ENCODE measurements at regions not wholly inside any gene's neighbourhood (a gene's known extent, or its start where the extent isn't known, plus 50 kb on each side); places are given as distances from the start of the nearest gene placed in this dataset.

- TF ChIP-seq, protein P1, sequence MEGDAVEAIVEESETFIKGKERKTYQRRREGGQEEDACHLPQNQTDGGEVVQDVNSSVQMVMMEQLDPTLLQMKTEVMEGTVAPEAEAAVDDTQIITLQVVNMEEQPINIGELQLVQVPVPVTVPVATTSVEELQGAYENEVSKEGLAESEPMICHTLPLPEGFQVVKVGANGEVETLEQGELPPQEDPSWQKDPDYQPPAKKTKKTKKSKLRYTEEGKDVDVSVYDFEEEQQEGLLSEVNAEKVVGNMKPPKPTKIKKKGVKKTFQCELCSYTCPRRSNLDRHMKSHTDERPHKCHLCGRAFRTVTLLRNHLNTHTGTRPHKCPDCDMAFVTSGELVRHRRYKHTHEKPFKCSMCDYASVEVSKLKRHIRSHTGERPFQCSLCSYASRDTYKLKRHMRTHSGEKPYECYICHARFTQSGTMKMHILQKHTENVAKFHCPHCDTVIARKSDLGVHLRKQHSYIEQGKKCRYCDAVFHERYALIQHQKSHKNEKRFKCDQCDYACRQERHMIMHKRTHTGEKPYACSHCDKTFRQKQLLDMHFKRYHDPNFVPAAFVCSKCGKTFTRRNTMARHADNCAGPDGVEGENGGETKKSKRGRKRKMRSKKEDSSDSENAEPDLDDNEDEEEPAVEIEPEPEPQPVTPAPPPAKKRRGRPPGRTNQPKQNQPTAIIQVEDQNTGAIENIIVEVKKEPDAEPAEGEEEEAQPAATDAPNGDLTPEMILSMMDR (conservative IDR thresholded peaks at IDR 0.05; ENCODE audit: low read depth, low read length), result no peak
- TF ChIP-seq EZH2 (IDR thresholded peaks at IDR 0.05; ENCODE audit: borderline replicate concordance, low read depth, low read length, poor library complexity, severe bottlenecking), result no peak
Observed at GRCh38 chr3:164572436-164572835, 505.9 kb downstream of the SI start.

Measured in A673 (cell line).